AG20443 (cell line): ENCODE measurements at regions not wholly inside any gene's neighbourhood (a gene's known extent, or its start where the extent isn't known, plus 50 kb on each side); places are given as distances from the start of the nearest gene placed in this dataset.

Source experiments
- DNase-seq: peaks from one replicate; pipeline ENCODE4 v3.0.0; 2012; ENCODE audit warnings: low spot score, mixed read lengths

DNA sequence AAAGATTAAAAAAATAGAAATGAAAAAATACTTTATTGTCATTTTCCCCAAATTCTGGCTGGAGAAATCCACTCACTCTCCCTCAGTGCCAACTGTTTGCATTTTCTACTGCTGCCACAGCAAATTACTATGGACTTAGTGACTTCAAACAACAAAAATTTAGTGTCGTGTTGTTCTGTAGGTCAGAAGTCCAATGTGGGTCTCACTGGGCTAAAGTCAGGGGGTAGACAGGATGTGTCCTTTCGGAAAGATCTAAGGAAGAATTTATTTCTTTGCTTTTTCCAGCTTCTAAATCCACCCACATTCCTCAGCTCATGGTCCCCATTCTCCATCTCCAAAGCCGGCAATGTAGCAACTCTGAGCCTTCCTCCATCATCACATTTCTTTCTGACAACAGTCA, 453.3 kb downstream of the KIF16B start:
- no peak for DNase-seq

DNA sequence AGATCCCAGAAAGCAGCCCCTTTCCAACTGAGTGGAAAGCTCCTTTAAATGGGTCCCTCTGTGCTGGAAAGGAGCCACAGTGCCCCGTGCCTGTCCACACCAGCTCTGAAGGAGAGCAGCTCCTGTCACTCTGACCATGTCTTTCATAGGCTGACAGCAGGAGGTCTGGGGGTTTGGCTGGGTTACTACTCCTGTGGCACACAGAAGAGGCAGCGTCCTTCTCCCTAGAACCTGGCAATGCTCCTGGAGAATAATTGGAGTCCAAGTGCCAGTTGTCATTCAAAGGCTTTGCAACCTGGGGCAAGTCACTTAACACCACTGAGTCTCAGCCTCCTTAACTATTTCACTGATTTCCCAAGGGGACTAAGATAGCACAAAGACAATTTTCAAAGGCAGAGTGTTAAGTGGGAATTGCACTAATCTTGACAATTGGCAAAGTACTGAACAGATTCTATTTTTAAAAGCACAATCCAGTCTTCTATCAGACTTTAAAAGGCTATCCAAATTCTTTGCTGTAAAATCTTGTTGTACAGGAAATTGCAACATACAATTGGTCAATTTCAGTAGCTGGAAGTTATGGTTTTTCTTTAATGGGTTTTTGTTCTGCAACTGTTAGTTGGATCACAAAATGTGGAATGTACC, 457.2 kb downstream of the KIF16B start:
- DNase-seq = no peak

DNA sequence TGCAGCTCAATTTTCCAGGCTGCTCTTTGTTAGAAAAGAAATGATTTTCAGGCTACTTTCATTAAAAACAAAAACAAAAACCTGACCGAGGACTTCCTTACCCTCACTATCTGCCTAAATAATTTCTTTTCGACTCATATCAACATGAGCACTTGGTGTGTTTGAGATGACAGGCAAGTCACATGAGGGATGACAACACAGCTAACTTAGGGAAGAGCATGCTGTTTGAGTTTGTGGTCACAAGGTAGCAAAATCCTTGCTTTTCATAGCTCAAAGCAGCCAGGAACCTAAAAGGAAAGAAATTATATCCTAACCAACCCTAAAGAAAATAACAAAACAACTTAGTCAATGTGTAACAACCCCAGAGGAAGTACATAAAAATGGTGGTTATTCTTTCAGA, 459.5 kb downstream of the KIF16B start:
- DNase-seq = no peak

DNA sequence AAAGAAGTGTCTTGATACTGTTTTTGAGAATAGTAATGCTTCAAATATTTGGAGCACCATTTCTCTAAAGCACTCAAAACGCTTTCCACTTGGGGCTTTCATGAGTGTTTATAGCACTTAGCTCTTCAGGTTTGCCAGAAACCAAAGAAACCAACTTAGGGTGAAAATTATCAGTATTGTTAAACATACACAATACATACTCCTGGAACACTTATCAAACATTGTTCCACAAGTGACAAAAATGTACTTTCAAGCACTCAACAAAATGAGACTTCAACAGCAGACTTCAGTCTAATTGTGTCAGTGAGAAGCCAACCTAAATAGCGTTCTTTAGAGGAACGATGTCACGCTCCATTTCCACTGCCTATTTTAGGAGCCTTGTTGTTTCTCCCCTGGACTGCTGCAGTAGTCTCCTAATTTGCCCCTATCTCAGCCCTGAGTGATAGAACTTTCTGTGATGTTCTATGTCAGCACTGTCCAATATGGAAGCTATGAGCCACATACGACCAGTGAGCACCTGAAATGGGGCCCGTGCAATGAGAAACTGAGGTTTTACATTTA, 461.3 kb downstream of the KIF16B start:
- DNase-seq = no peak

DNA sequence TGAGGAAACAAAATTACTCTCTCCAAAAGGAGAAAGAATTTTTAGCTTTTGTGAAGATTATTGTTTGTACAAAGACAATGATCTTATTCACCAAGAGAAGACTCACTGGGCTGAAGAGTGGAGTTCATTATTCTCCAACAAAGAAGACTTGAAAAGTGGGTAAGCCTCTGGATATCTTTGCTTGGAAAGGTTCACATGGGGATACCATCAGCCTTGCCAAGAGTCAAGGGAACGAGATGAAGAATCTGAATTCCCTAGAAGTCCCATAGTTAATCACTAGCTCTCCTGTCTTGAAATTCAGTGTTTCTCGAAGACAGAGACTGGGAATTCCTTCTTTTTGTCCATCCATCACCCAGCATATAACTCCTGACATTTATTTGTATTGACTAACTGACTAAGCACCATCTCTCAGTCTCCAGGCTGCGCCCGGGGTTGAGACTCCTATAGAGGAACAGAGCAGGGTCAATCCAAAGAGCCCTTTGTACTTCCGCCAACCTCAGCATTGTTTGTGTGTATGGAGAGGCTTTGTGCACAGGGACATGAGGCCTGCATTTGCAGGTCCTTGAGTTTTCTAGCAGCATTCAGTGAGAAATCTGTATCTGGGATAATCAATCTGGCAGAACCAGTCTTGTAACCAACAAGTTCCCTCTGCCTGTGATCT, 461.9 kb downstream of the KIF16B start:
- DNase-seq = no peak

DNA sequence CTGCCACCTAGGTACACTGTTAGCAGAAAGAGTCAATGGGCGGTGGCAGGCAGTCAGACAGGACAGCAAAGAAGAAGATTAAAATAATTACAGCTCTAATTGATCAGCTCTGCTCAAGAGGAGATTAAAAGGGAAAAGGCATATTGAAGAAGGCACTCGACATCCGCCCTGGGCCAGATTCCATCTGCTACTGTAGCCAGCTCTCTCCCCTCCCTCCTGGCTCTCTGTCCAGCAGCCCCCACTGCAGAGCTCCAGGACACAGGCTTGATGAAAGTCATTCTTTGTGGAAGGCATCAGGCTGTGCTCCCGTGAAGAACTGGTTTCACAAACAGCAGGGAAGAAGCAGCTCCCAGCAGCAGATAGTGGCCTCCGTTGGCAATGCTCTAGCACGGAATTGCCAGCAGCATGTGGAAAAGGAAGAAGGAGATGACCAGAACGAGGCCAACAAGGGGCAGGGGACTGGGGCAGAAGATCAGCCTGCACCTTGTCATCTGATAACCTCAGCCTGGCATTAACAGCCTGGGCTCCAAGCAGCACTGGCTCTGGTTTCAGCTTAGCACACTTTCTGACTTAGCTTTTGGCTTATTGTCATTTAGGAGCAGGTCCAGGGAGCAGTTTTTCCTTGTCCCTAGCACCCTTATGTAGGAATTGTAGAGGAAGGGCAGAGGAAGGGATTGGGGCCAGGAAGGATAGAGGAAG, 465.9 kb downstream of the KIF16B start:
- no peak for DNase-seq

DNA sequence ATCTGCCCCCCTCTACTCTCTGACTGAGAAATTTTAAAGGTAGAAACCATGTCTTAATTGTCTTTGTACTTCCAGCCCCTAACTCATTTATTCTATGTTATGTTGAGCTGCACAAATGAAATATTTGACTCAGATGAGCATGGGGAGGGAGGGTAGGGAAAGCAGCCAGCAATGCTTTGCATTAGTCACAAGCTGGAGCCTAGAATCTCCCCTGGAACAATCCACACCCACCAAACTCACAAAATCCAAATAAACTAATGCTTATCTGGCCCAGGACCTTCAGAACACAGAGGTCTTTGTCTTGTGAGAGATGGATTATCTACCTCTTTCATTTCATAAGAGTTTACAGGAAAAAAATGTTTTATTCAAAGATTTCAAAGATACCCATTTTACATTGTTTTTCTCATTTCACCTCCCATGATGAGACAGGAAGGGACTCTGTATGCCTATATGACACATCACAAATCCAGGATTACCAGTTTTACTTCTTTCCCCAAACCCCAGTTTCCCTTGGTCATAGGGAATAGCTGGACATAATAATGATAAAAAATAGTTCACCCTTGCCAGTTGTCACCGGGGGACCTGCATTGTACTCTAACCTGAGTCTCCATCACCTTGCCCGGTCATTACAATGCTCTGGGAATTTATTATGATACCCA, 466.9 kb downstream of the KIF16B start:
- peak; percentile 38 for DNase-seq

DNA sequence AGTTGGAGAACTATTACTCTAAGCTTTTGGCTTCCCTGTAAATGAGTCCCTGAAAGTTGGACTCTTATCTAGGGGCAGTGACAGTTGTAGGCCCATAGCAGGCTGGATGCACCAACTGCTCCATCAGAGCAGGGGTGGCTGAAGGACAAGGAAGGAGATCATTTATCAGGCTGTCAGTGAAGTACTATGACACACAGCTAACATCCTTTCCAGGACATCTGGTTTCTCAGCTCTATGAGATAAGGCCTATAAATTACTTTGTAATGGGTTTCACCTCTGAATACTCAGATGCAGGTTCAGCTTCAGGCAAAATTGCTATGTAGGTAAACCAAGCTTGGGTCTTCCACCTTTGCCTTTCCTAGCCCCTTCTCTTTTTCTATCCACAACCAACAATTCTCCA, 468.5 kb downstream of the KIF16B start:
- no peak for DNase-seq
